T-cell (primary cell): ENCODE measurements at regions not wholly inside any gene's neighbourhood (a gene's known extent, or its start where the extent isn't known, plus 50 kb on each side); places are given as distances from the start of the nearest gene placed in this dataset.

Experiments
- ATAC-seq, 4 experiments: fragments of 200-7000 bp in 3 of 4; fragments of 150-1000 bp in 1 of 4; cut with Tn5 transposase; replicated peaks in 1 of 4; 1 replicate in 3 of 4; 2 replicates in 1 of 4; pipeline ENCODE4 v1.10.0; 2021; ENCODE audit warnings: moderate library complexity in 3 of 4, mild to moderate bottlenecking in 2 of 4, moderate number of reproducible peaks in 1 of 4
- CTCF ChIA-PET, 2 donors: fragments of 300-600 bp; sonication (Branson Sonifier 250); formaldehyde crosslinking; loops; one replicate each; lab custom pipeline; 2022; ENCODE audit warnings: antibody characterized with exemption in 2 of 2; lab: Charles Lee
- POLR2A ChIA-PET, 2 donors: fragments of 300-600 bp; sonication (Branson Sonifier 250); formaldehyde crosslinking; loops; one replicate each; lab custom pipeline; 2022; ENCODE audit warnings: antibody characterized with exemption in 2 of 2; lab: Charles Lee
- DNase-seq, 35 experiments: peaks; one replicate each; pipeline versions ENCODE4 v3.0.0 to v3.0.0-alpha.2; 2013 to 2023
- H3K27ac ChIP-seq: one replicate; pipeline ENCODE4 v1.5.1; 2013; ENCODE audit warnings: low read length
- H3K27me3 ChIP-seq, 2 experiments: replicated peaks in 1 of 2; 1 replicate in 1 of 2; 2 replicates in 1 of 2; pipeline versions ENCODE4 v1.6.1 to v1.7.0; 2013; ENCODE audit warnings: low read length in 1 of 2, mixed read lengths in 1 of 2; ENCODE audit not compliant: control insufficient read depth in 2 of 2, insufficient read depth in 2 of 2; ENCODE audit errors: extremely low read depth in 1 of 2
- H3K36me3 ChIP-seq, 2 donors: 1 replicate in 1 of 2; 2 replicates in 1 of 2; pipeline versions ENCODE4 v1.6.1 to v1.7.0; 2013; ENCODE audit warnings: low read length in 1 of 2; ENCODE audit not compliant: control insufficient read depth in 2 of 2, insufficient read depth in 1 of 2; ENCODE audit errors: extremely low read depth in 1 of 2
- H3K4me1 ChIP-seq, 2 experiments: 1 replicate in 1 of 2; 2 replicates in 1 of 2; pipeline versions ENCODE4 v1.6.1 to v1.7.0; 2013; ENCODE audit warnings: low read length in 2 of 2, mixed read lengths in 1 of 2; ENCODE audit not compliant: insufficient read depth in 2 of 2, control insufficient read depth in 1 of 2; ENCODE audit errors: extremely low read depth in 1 of 2
- H3K4me3 ChIP-seq, 2 donors: 1 replicate in 1 of 2; 2 replicates in 1 of 2; pipeline versions ENCODE4 v1.5.1 to v1.7.0; 2013; ENCODE audit warnings: mild to moderate bottlenecking in 2 of 2, low read length in 1 of 2, moderate library complexity in 1 of 2; ENCODE audit not compliant: control insufficient read depth in 1 of 2; ENCODE audit errors: extremely low read depth in 1 of 2
- H3K9me3 ChIP-seq: 2 replicates; pipeline ENCODE4 v1.7.0; 2013
- H3K27ac Mint-ChIP-seq, 2 donors: one replicate each; pipeline ENCODE4 v1.8.0; 2020 to 2021; ENCODE audit warnings: mild to moderate bottlenecking in 2 of 2, mixed read lengths in 2 of 2
- H3K27me3 Mint-ChIP-seq, 2 donors: one replicate each; pipeline ENCODE4 v1.8.0; 2021 to 2022; ENCODE audit warnings: mixed read lengths in 2 of 2
- H3K36me3 Mint-ChIP-seq: one replicate; pipeline ENCODE4 v1.8.0; 2021; ENCODE audit warnings: mixed read lengths
- H3K4me1 Mint-ChIP-seq, 3 donors: one replicate each; pipeline ENCODE4 v1.8.0; 2020 to 2022; ENCODE audit warnings: mixed read lengths in 3 of 3, mild to moderate bottlenecking in 1 of 3
- H3K4me3 Mint-ChIP-seq, 3 donors: one replicate each; pipeline ENCODE4 v1.8.0; 2020 to 2022; ENCODE audit warnings: mild to moderate bottlenecking in 3 of 3, mixed read lengths in 3 of 3, moderate library complexity in 3 of 3
- H3K9me3 Mint-ChIP-seq, 3 donors: one replicate each; pipeline ENCODE4 v1.8.0; 2020 to 2022; ENCODE audit warnings: mixed read lengths in 3 of 3
- WGBS: methylation state at CpG from one replicate; pipeline ENCODE4 v1.1.5; 2013; ENCODE audit warnings: missing lambda C conversion rate; ENCODE audit not compliant: insufficient coverage; 5-methylcytosine and 5-hydroxymethylcytosine counted together

- POLR2A ChIA-PET, result no interaction called here
- CTCF ChIA-PET, result no interaction called here
- Histone ChIP-seq H3K4me3 (no peak overlapping the region), H3K27ac (no peak overlapping the region), H3K4me1 (no peaks in the 10 kb centered on the region), H3K36me3 (no peaks in the 10 kb centered on the region), H3K9me3 (no peaks in the 10 kb centered on the region), H3K27me3 (no peaks in the 10 kb centered on the region)
- DNase-seq, result no peak
- no peak overlapping the region for H3K27ac Mint-ChIP-seq
- no peaks in the 10 kb centered on the region for H3K4me1 Mint-ChIP-seq
- ATAC-seq, result no peak
- H3K9me3 Mint-ChIP-seq, result peaks cover 0 to 6% (median 0%) of the 10 kb centered on the region in 3 donors
- H3K27me3 Mint-ChIP-seq, result no peaks in the 10 kb centered on the region
- no peaks in the 10 kb centered on the region for H3K36me3 Mint-ChIP-seq
- WGBS, result no CpG with 5 or more reads among the region's 2 CpGs
- no peak overlapping the region for H3K4me3 Mint-ChIP-seq
These were observed 1217.6 kb downstream of the PCDH18 start for GRCh38 chr4:136314686-136315085.

DNA sequence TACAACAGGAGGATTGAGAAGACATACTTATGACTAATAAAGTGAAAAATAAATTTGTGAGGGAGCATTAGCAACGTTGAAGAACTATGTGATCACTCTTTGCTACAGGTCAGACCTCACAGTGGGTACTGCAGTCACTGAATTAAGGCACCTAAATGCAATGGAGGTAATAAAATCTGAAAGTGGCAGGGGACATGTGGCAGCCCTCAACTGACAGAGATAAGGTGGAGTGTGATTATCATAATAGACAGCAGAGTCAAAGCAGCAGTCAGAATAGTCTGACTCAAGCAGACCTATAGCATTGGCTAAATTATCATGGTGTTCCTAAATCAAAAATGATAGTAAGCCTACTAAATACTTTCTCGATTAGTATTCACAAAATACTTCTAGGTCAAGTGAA, 1220.5 kb downstream of the PCDH18 start:
- H3K4me1 ChIP-seq, result no peaks in the 10 kb centered on the region
- Mint-ChIP-seq H3K27ac (no peak overlapping the region), H3K4me3 (no peak overlapping the region), H3K4me1 (no peaks in the 10 kb centered on the region), H3K27me3 (no peaks in the 10 kb centered on the region), H3K36me3 (no peaks in the 10 kb centered on the region), H3K9me3 (peaks cover 0 to 10% (median 0%) of the 10 kb centered on the region in 3 donors)
- H3K27ac ChIP-seq, result no peak overlapping the region
- H3K9me3 ChIP-seq, result no peaks in the 10 kb centered on the region
- 75% methylated on average over 2 of the region's 2 CpGs for WGBS
- POLR2A ChIA-PET, result no interaction called here
- DNase-seq (no peak), ATAC-seq (no peak)
- no peaks in the 10 kb centered on the region for H3K36me3 ChIP-seq
- CTCF ChIA-PET, result no interaction called here
- no peaks in the 10 kb centered on the region for H3K27me3 ChIP-seq
- H3K4me3 ChIP-seq, result no peak overlapping the region

- ATAC-seq (no peak), DNase-seq (no peak)
- H3K4me3 Mint-ChIP-seq, result no peak overlapping the region
- WGBS, result no CpG with 5 or more reads among the region's 1 CpG
- H3K27me3 Mint-ChIP-seq, result no peaks in the 10 kb centered on the region
- Histone ChIP-seq H3K27me3 (no peaks in the 10 kb centered on the region), H3K4me3 (no peak overlapping the region), H3K4me1 (no peaks in the 10 kb centered on the region), H3K36me3 (no peaks in the 10 kb centered on the region), H3K27ac (no peak overlapping the region), H3K9me3 (no peaks in the 10 kb centered on the region)
- no peaks in the 10 kb centered on the region for H3K4me1 Mint-ChIP-seq
- H3K36me3 Mint-ChIP-seq, result no peaks in the 10 kb centered on the region
- ChIA-PET POLR2A (no interaction called here), CTCF (no interaction called here)
- peaks cover 0 to 10% (median 3%) of the 10 kb centered on the region in 3 donors for H3K9me3 Mint-ChIP-seq
- no peak overlapping the region for H3K27ac Mint-ChIP-seq
These were observed 1224.5 kb downstream of the PCDH18 start for GRCh38 chr4:136307765-136308164.

GRCh38 chr4:136306361-136306760, 1225.9 kb downstream of the PCDH18 start:
- H3K36me3 Mint-ChIP-seq, result no peaks in the 10 kb centered on the region
- H3K27ac Mint-ChIP-seq, result no peak overlapping the region
- no peaks in the 10 kb centered on the region for H3K27me3 Mint-ChIP-seq
- DNase-seq (no peak), ATAC-seq (no peak)
- CTCF ChIA-PET, result no interaction called here
- H3K36me3 ChIP-seq, result no peaks in the 10 kb centered on the region
- no peak overlapping the region for H3K4me3 Mint-ChIP-seq
- H3K9me3 ChIP-seq, result no peaks in the 10 kb centered on the region
- no peaks in the 10 kb centered on the region for H3K27me3 ChIP-seq
- H3K4me1 ChIP-seq, result no peaks in the 10 kb centered on the region
- no peaks in the 10 kb centered on the region for H3K4me1 Mint-ChIP-seq
- H3K27ac ChIP-seq, result no peak overlapping the region
- POLR2A ChIA-PET, result no interaction called here
- no CpG with 5 or more reads among the region's 2 CpGs for WGBS
- no peak overlapping the region for H3K4me3 ChIP-seq
- peaks cover 0 to 9% (median 3%) of the 10 kb centered on the region in 3 donors for H3K9me3 Mint-ChIP-seq

GRCh38 chr4:136302566-136302965, 1229.7 kb downstream of the PCDH18 start:
- ATAC-seq (no peak), DNase-seq (no peak)
- Histone ChIP-seq H3K27ac (no peak overlapping the region), H3K36me3 (no peaks in the 10 kb centered on the region), H3K27me3 (no peaks in the 10 kb centered on the region), H3K9me3 (no peaks in the 10 kb centered on the region), H3K4me1 (no peaks in the 10 kb centered on the region), H3K4me3 (no peak overlapping the region)
- Mint-ChIP-seq H3K4me1 (no peaks in the 10 kb centered on the region), H3K4me3 (no peak overlapping the region), H3K27ac (no peak overlapping the region), H3K36me3 (no peaks in the 10 kb centered on the region), H3K27me3 (no peaks in the 10 kb centered on the region), H3K9me3 (peaks cover 0 to 10% (median 5%) of the 10 kb centered on the region in 3 donors)
- POLR2A ChIA-PET, result no interaction called here
- CTCF ChIA-PET, result no interaction called here

DNA sequence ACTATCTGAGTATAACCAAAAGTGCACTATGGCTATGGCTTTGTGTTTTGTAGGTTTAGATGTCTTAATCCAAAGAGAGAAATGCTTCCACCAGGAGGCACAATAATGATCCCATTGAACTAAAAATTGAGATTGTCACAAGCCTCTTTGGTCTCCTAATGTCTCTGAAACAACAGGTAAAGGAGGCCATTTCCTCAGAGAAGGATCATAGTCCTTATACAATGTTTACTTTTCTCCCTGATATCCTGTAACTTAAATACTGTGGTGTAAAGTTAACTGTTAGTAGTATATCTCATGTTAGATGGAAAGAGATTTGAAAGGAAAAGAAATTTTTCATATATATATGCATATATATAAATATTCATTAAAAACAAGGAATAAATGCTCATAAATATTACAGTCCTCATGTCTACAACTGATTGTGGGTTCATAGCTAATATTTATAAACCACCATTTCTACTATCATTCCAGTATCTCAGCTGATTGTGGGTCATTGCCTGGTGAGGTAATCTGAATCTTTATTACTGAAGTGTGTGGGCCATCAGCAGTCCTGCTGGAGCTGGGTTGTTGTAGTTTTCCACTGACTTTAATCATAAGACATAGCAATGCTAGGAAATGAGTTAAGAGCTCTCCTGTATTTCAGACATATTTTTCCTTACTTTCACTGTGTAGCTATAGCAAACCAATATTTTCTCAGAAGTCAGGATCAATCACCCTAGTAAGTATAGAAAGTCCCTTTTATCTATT, 1230.4 kb downstream of the PCDH18 start:
- Histone ChIP-seq H3K4me1 (no peaks in the 10 kb centered on the region), H3K4me3 (no peak overlapping the region), H3K9me3 (no peaks in the 10 kb centered on the region), H3K27me3 (no peaks in the 10 kb centered on the region), H3K36me3 (no peaks in the 10 kb centered on the region), H3K27ac (no peak overlapping the region)
- Mint-ChIP-seq H3K9me3 (peaks cover 0 to 10% (median 5%) of the 10 kb centered on the region in 3 donors), H3K27me3 (no peaks in the 10 kb centered on the region), H3K4me3 (no peak overlapping the region), H3K4me1 (no peaks in the 10 kb centered on the region), H3K27ac (no peak overlapping the region), H3K36me3 (no peaks in the 10 kb centered on the region)
- DNase-seq (no peak), ATAC-seq (no peak)
- ChIA-PET POLR2A (no interaction called here), CTCF (no interaction called here)

DNA sequence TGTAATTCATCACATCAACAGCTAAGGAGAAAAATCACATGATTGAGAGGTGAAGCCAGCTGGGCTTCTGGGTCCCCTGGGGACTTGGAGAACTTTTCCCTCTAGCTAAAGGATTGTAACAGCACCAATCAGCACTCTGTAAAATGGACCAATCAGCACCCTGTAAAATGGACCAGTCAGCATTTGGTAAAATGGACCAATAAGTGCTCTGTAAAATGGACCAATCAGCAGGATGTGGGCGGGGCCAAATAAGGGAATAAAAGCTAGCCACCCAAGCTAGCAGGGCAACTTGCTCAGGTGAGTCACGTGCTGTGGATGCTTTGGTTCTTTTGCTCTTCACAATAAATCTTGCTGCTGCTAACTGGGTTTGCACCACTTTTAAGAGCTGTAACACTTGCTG, 1248.3 kb downstream of the PCDH18 start:
- no peaks in the 10 kb centered on the region for H3K4me1 Mint-ChIP-seq
- Histone ChIP-seq H3K27me3 (no peaks in the 10 kb centered on the region), H3K4me3 (no peak overlapping the region), H3K27ac (no peak overlapping the region), H3K4me1 (no peaks in the 10 kb centered on the region), H3K36me3 (no peaks in the 10 kb centered on the region), H3K9me3 (no peaks in the 10 kb centered on the region)
- H3K27me3 Mint-ChIP-seq, result no peaks in the 10 kb centered on the region
- DNase-seq (no peak), ATAC-seq (no peak)
- 58% methylated on average over 2 of the region's 2 CpGs for WGBS
- peaks cover 1 to 15% (median 2%) of the 10 kb centered on the region in 3 donors for H3K9me3 Mint-ChIP-seq
- no peaks in the 10 kb centered on the region for H3K36me3 Mint-ChIP-seq
- CTCF ChIA-PET, result no interaction called here
- POLR2A ChIA-PET, result no interaction called here
- H3K27ac Mint-ChIP-seq, result no peak overlapping the region
- no peak overlapping the region for H3K4me3 Mint-ChIP-seq
